Tibial nerve (tissue), 4 donors: ENCODE measurements at regions not wholly inside any gene's neighbourhood (a gene's known extent, or its start where the extent isn't known, plus 50 kb on each side); places are given as distances from the start of the nearest gene placed in this dataset.

ENCODE experiments used
- DNase-seq, 2 donors: peaks; one replicate each; pipeline ENCODE4 v3.0.0-alpha.2; 2019; ENCODE audit warnings: low spot score in 2 of 2
- H3K27ac ChIP-seq, 4 donors: fragments of 200-600 bp; sonication (generic) in 3 of 4; one replicate each; pipeline ENCODE4 v1.5.1; 2017 to 2019; ENCODE audit warnings: mild to moderate bottlenecking in 1 of 4
- H3K27me3 ChIP-seq, 2 donors: fragments of 200-600 bp; sonication (generic) in 1 of 2; one replicate each; pipeline versions ENCODE4 v1.5.1 to v1.6.0; 2017 to 2019
- H3K36me3 ChIP-seq, 3 donors: fragments of 200-600 bp; sonication (generic); one replicate each; pipeline ENCODE4 v1.5.1; 2018 to 2019
- H3K4me1 ChIP-seq, 4 donors: fragments of 200-600 bp; sonication (generic) in 3 of 4; one replicate each; pipeline ENCODE4 v1.5.1; 2017 to 2019
- H3K4me3 ChIP-seq, 4 donors: fragments of 200-600 bp; sonication (generic) in 3 of 4; one replicate each; pipeline ENCODE4 v1.5.1; 2017 to 2019; ENCODE audit warnings: mild to moderate bottlenecking in 1 of 4, moderate library complexity in 1 of 4
- H3K9me3 ChIP-seq, 4 donors: fragments of 200-600 bp; sonication (generic) in 3 of 4; one replicate each; pipeline ENCODE4 v1.5.1; 2017 to 2019
- EP300 ChIP-seq, 2 donors: sonication (generic); formaldehyde crosslinking; IDR thresholded peaks; one replicate each; pipeline ENCODE4 v1.6.1; 2017; ENCODE audit warnings: antibody characterized with exemption in 2 of 2, mild to moderate bottlenecking in 1 of 2
- POLR2A ChIP-seq, 2 donors: fragments of 450-650 bp; IDR thresholded peaks; one replicate each; pipeline ENCODE4 v1.6.1; 2017; ENCODE audit warnings: antibody characterized with exemption in 2 of 2, mild to moderate bottlenecking in 2 of 2, moderate library complexity in 2 of 2
- WGBS, 2 donors: methylation state at CpG; one replicate each; pipeline ENCODE4 v1.1.5; 2018; 5-methylcytosine and 5-hydroxymethylcytosine counted together
- TF ChIP-seq, protein P1 (sequence below), 5 experiments: fragments of 200-600 bp in 3 of 5; fragments of 450-650 bp in 2 of 5; sonication (generic) in 3 of 5; IDR thresholded peaks; one replicate each; pipeline ENCODE4 v1.5.1; 2016 to 2019; ENCODE audit warnings: antibody characterized with exemption in 5 of 5, mild to moderate bottlenecking in 3 of 5, moderate library complexity in 2 of 5

DNA sequence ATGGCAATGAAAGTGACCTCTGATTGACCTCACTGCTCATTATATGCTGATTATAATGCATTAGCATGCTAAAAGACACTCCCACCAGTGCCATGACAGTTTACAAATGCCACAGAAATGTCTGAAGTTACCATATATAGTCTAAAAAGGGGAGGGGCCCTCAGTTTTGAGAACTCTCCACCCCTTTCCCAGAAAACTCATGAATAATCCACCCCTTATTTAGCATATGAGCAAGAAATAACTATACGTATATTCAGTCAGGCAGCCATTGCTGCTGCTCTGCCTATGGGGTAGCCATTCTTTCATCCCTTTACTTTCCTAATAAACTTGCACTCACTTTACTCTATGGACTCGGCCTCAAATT is 163.1 kb downstream of the ESM1 start:
- Histone ChIP-seq H3K36me3 (no peaks in the 10 kb centered on the region), H3K27ac (no peak overlapping the region), H3K4me3 (no peak overlapping the region), H3K27me3 (no peaks in the 10 kb centered on the region), H3K9me3 (no peaks in the 10 kb centered on the region), H3K4me1 (no peaks in the 10 kb centered on the region)
- TF ChIP-seq POLR2A (IDR thresholded peaks at IDR 0.05) (no peak), EP300 (IDR thresholded peaks at IDR 0.05) (no peak)
- TF ChIP-seq, protein P1, sequence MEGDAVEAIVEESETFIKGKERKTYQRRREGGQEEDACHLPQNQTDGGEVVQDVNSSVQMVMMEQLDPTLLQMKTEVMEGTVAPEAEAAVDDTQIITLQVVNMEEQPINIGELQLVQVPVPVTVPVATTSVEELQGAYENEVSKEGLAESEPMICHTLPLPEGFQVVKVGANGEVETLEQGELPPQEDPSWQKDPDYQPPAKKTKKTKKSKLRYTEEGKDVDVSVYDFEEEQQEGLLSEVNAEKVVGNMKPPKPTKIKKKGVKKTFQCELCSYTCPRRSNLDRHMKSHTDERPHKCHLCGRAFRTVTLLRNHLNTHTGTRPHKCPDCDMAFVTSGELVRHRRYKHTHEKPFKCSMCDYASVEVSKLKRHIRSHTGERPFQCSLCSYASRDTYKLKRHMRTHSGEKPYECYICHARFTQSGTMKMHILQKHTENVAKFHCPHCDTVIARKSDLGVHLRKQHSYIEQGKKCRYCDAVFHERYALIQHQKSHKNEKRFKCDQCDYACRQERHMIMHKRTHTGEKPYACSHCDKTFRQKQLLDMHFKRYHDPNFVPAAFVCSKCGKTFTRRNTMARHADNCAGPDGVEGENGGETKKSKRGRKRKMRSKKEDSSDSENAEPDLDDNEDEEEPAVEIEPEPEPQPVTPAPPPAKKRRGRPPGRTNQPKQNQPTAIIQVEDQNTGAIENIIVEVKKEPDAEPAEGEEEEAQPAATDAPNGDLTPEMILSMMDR (IDR thresholded peaks at IDR 0.05), result no peak
- DNase-seq, result no peak
- 91 to 96% methylated on average over 2 of the region's 2 CpGs for WGBS, 2 donors

DNA sequence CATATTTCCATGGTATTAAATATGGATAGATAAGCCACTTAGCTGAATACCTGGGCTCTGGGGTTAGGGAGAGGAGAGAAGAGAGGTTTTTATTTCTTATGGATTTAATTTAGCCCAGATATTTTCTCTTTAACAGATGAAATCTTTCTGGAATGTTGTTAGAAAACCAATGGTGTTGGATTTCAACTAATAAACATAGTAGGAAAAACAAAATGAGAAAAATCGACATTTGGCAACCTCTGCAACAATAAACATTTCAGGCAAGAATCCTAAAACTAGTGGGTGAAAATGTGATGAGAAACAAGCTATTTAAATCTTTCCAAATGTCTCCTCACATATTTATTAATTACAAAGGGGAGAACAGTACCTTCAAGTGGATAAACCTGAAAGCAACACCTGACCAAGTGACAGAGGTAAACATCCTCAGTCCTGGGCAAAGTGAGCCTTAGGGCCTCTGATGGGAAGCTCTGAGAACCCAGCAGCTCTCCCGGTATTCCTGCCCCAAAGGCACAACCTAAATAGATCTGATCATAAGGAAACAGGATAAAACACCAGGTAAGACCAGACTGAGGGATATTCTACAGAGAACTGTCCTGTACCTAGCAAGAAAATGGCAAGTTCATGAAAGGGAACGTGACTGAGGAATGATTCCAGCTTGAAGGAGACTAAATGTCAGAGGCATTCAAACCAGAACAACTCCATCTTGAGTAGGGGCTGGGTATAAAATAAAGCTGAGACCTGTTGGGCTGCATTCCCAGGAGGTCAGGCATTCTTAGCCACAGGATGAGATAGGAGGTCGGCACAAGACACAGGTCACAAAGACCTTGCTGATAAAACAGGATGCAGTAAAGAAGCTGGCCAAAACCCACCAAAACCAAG is 163.7 kb downstream of the ESM1 start:
- WGBS, 2 donors, result 57 to 73% methylated on average over 4 of the region's 4 CpGs
- no peak overlapping the region for H3K4me3 ChIP-seq
- H3K27ac ChIP-seq, result no peak overlapping the region
- no peak for TF ChIP-seq EP300 (IDR thresholded peaks at IDR 0.05)
- no peaks in the 10 kb centered on the region for H3K36me3 ChIP-seq
- H3K27me3 ChIP-seq, result no peaks in the 10 kb centered on the region
- no peaks in the 10 kb centered on the region for H3K4me1 ChIP-seq
- no peak for DNase-seq
- no peaks in the 10 kb centered on the region for H3K9me3 ChIP-seq

DNA sequence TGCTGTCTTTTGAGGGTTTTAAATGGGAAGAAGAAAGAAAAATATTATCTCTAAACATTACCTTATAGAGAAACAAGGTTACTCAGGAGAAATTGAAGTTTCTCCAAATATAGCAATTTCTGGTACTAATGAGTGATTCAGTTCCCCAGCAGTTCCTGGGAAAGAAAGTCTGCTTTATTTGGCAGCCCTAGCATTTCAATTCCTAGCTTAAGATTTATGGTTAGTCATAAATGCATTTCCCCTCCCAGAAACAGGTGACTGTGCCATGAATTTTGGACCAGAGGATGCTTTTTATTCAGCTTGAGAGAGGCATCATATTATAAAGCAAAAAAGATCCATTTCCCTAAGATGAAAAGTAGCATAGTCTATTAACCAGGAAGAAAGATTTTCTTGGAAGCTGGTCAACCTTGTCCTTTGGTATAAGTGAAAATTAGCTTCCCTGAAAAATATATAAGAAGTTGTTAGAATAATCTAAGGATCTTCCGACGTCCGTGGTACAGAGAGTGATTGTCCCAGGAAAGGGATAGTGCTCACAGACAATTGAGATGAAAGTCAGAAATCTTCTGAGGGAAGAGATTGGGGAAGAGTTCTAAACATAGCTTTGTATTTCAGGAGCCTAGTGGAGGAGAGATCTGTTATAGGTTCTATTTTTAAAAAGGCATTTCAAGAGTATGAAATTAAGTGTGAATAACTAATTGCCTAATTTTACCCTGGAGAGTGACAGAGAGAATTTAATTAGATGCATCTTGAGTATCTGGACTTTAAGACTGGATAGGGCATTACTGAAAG is 164.9 kb downstream of the ESM1 start:
- no peak overlapping the region for H3K27ac ChIP-seq
- no peak for DNase-seq
- H3K36me3 ChIP-seq, result no peaks in the 10 kb centered on the region
- H3K9me3 ChIP-seq, result no peaks in the 10 kb centered on the region
- no peak overlapping the region for H3K4me3 ChIP-seq
- TF ChIP-seq POLR2A (IDR thresholded peaks at IDR 0.05) (no peak), EP300 (IDR thresholded peaks at IDR 0.05) (no peak)
- TF ChIP-seq, protein P1 (IDR thresholded peaks at IDR 0.05), result no peak
- no peaks in the 10 kb centered on the region for H3K27me3 ChIP-seq
- no peaks in the 10 kb centered on the region for H3K4me1 ChIP-seq
- 52 to 57% methylated on average over 3 of the region's 3 CpGs for WGBS, 2 donors

DNA sequence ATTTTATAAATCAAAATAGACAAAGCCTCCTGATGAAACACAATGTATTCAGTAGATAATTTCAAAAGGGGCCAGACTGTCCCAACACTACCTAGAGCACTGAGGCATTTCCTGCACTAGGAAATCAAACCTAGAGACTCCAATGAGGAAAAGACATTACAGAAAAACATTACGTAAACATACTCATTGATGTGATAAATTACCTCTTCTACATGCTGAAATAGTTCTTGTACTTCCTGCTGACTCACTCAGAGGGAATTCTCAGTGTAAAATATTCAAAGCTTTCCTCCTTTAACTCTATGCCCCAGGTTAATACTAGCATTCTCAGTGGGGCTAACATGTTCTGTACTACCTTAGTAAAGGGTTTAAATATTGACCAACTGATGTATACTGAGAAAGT is 178.0 kb downstream of the ESM1 start:
- DNase-seq, result no peak
- Histone ChIP-seq H3K27me3 (no peaks in the 10 kb centered on the region), H3K36me3 (no peaks in the 10 kb centered on the region), H3K4me1 (peaks cover 0 to 6% (median 0%) of the 10 kb centered on the region in 4 donors), H3K27ac (no peak overlapping the region), H3K4me3 (no peak overlapping the region), H3K9me3 (peaks cover 0 to under 1% (median 0%) of the 10 kb centered on the region in 4 donors)
- WGBS, 2 donors, result 63 to 78% methylated on average over 1 of the region's 1 CpG
- TF ChIP-seq EP300 (IDR thresholded peaks at IDR 0.05), result no peak
- TF ChIP-seq, protein P1 (IDR thresholded peaks at IDR 0.05), result no peak
- TF ChIP-seq POLR2A (IDR thresholded peaks at IDR 0.05), result no peak

DNA sequence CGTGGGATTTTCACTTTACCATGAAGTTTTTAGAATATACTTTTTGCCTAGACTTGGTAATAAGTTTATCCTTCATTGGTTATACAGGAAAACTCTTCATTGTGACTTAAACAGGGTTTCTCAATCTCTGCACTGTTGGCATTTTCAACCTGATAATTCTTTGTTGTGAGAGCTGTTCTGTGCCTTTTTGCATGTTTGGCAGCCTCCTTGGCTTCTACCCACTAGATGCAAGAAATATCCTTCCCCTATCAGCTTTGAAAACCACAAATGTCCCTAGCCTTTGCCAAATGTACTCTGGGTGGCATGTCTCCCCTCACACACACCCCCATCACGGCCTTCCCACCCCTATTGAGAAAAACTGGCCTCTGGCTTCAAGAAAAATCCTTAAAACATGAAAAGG is 180.9 kb downstream of the ESM1 start:
- 66 to 77% methylated on average over 2 of the region's 2 CpGs for whole genome bisulfite sequencing, 2 donors
- no peaks in the 10 kb centered on the region for H3K36me3 ChIP-seq
- no peaks in the 10 kb centered on the region for H3K9me3 ChIP-seq
- peaks cover 0 to 6% (median 0%) of the 10 kb centered on the region in 4 donors for H3K4me1 ChIP-seq
- H3K27ac ChIP-seq, result no peak overlapping the region
- TF ChIP-seq, protein P1 (IDR thresholded peaks at IDR 0.05), result no peak
- TF ChIP-seq POLR2A (IDR thresholded peaks at IDR 0.05) (no peak), EP300 (IDR thresholded peaks at IDR 0.05) (no peak)
- DNase-seq, result no peak
- H3K27me3 ChIP-seq, result no peaks in the 10 kb centered on the region
- H3K4me3 ChIP-seq, result no peak overlapping the region
